ENCODE measurements at regions not wholly inside any gene's neighbourhood (a gene's known extent, or its start where the extent isn't known, plus 50 kb on each side); places are given as distances from the start of the nearest gene placed in this dataset.

- TF ChIP-seq CTCF (conservative IDR thresholded peaks at IDR 0.05; ENCODE audit: low read depth): no peak
- DNase-seq (ENCODE audit: low spot score): no peak
- H3K27ac ChIP-seq: no peak overlapping the region
- POLR2A ChIA-PET (ENCODE audit: low non-redundant PET): no interaction called here
- CTCF ChIA-PET: no interaction called here
Measured at GRCh38 chr5:8600843-8601242, 731.9 kb downstream of the MTRR start.

- no peak overlapping the region for H3K27ac ChIP-seq
- CTCF ChIA-PET: interaction anchor here (0.7 kb wide), 1 partner anchor 85 kb away, joined by 3 read pairs; no protein-coding TSS in a partner anchor
- TF ChIP-seq CTCF (conservative IDR thresholded peaks at IDR 0.05; ENCODE audit: low read depth): no peak
- POLR2A ChIA-PET (ENCODE audit: low non-redundant PET): no interaction called here
- DNase-seq (ENCODE audit: low spot score): no peak
Measured at GRCh38 chr5:8601831-8602354, 732.9 kb downstream of the MTRR start.

GRCh38 chr5:8606231-8606630 is 737.3 kb downstream of the MTRR start:
- DNase-seq (ENCODE audit: low spot score): no peak
- ChIA-PET POLR2A (ENCODE audit: low non-redundant PET) (no interaction called here), CTCF (no interaction called here)
- TF ChIP-seq CTCF (conservative IDR thresholded peaks at IDR 0.05; ENCODE audit: low read depth): no peak
- no peak overlapping the region for H3K27ac ChIP-seq

- ChIA-PET CTCF (no interaction called here), POLR2A (ENCODE audit: low non-redundant PET) (no interaction called here)
- no peak for DNase-seq (ENCODE audit: low spot score)
- no peak for TF ChIP-seq CTCF (conservative IDR thresholded peaks at IDR 0.05; ENCODE audit: low read depth)
- H3K27ac ChIP-seq: no peak overlapping the region
Measured at GRCh38 chr5:8611067-8611466, 742.1 kb downstream of the MTRR start.

GRCh38 chr5:8613078-8613685 is 744.2 kb downstream of the MTRR start:
- DNase-seq (ENCODE audit: low spot score): no peak
- no peak for TF ChIP-seq CTCF (conservative IDR thresholded peaks at IDR 0.05; ENCODE audit: low read depth)
- no peak overlapping the region for H3K27ac ChIP-seq
- CTCF ChIA-PET: interaction anchor here (0.6 kb wide), 1 partner anchor 685 kb away, joined by 3 read pairs; no protein-coding TSS in a partner anchor
- POLR2A ChIA-PET (ENCODE audit: low non-redundant PET): no interaction called here

- TF ChIP-seq CTCF (conservative IDR thresholded peaks at IDR 0.05; ENCODE audit: low read depth): no peak
- DNase-seq (ENCODE audit: low spot score): no peak
- H3K27ac ChIP-seq: no peak overlapping the region
- POLR2A ChIA-PET (ENCODE audit: low non-redundant PET): no interaction called here
- CTCF ChIA-PET: no interaction called here
Measured at GRCh38 chr5:8615142-8615858, 746.4 kb downstream of the MTRR start.
